ENCODE measurements at regions not wholly inside any gene's neighbourhood (a gene's known extent, or its start where the extent isn't known, plus 50 kb on each side); places are given as distances from the start of the nearest gene placed in this dataset.

- no peak for TF ChIP-seq CTCF (IDR thresholded peaks at IDR 0.05; ENCODE audit: insufficient read depth, low read length, poor library complexity, severe bottlenecking)
- no peak for TF ChIP-seq EZH2phosphoT487 (conservative IDR thresholded peaks at IDR 0.05; ENCODE audit: low read length)
Observed at GRCh38 chr14:41297576-41298327, 308.9 kb upstream of the LRFN5 start.
